ENCODE measurements at regions not wholly inside any gene's neighbourhood (a gene's known extent, or its start where the extent isn't known, plus 50 kb on each side); places are given as distances from the start of the nearest gene placed in this dataset.
"Not testable (repeated sequence)": the region's sequence is repeated elsewhere in the genome, so short reads cannot be mapped to it uniquely, and the experiment has no call there.

DNA sequence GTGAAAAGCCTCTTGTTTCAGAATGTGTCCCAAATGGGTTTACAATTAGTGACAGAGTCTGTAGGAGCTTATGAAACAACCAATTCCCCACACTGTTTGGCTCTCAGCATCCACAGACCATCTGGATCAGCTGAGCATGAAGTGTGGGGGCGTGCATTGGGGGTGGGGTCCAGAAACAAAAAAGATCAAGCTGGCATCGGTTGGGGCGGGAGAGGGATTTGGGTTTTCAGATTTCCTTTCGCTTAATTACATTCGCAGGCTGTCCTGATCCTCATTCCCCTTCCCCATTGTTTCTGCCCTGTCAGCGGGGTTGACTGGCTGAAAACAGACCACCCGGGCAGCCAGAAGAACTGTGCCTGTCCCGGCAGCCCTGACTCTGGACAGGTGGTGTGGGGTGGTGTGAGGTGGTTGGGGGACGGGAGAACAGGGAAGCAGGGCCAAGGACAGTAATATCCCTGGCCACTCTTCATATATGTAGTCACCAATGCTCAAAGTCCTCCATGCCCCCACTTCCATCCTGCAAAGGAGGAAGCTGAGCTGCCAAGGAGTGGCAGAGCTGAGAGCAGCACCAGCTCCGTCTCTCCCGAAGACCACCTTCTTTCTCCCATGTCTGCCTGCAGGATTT, 92.0 kb downstream of the IER5 start:
- DNase-seq (ENCODE audit: extremely low read depth, low read depth) = no peak

DNA sequence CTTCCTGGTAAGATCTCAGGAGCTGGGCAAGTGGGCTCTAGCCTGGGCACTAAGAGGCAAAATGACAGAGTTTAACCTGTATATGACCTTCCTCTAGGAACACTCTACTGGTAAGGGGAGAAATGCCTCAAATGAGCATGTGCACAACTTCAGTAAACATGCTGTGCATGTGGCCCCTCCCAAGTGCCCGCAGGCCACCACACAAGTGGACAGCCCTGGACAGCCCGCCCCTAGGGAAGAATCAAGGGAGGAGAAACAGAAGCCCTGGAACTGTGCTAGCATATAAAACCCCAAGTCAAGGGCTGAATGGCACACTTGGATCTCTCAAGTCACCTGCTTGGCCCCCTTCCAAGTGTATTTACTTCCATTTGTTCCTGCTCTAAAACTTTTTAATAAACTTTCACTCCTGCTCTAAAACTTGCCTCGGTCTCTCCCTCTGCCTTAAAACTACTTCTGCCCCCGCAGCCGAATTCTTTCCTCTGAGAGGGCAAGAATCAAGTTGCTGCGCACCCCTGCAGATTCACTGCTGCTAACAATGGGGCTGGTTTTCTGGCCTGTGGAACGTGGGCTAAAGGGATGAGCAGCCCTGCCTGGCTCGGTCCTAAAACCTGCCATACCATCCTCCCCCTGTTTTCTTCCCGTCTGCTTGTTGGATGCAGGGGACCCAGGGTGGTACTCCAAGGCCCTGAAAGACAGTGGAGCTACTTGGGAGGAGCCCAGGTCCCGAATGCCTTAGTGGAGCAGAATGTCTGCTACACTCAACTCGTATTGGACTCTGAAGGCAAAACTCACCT, 93.5 kb downstream of the IER5 start:
- no peak for DNase-seq (ENCODE audit: extremely low read depth, low read depth)
- TF ChIP-seq, protein P1, sequence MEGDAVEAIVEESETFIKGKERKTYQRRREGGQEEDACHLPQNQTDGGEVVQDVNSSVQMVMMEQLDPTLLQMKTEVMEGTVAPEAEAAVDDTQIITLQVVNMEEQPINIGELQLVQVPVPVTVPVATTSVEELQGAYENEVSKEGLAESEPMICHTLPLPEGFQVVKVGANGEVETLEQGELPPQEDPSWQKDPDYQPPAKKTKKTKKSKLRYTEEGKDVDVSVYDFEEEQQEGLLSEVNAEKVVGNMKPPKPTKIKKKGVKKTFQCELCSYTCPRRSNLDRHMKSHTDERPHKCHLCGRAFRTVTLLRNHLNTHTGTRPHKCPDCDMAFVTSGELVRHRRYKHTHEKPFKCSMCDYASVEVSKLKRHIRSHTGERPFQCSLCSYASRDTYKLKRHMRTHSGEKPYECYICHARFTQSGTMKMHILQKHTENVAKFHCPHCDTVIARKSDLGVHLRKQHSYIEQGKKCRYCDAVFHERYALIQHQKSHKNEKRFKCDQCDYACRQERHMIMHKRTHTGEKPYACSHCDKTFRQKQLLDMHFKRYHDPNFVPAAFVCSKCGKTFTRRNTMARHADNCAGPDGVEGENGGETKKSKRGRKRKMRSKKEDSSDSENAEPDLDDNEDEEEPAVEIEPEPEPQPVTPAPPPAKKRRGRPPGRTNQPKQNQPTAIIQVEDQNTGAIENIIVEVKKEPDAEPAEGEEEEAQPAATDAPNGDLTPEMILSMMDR (IDR thresholded peaks at IDR 0.05; ENCODE audit: low read depth, low read length) = no peak

More for the DNA sequence above, 92.0 kb downstream of the IER5 start:
- TF ChIP-seq, protein P1 (IDR thresholded peaks at IDR 0.05; ENCODE audit: low read depth, low read length) = no peak

DNA sequence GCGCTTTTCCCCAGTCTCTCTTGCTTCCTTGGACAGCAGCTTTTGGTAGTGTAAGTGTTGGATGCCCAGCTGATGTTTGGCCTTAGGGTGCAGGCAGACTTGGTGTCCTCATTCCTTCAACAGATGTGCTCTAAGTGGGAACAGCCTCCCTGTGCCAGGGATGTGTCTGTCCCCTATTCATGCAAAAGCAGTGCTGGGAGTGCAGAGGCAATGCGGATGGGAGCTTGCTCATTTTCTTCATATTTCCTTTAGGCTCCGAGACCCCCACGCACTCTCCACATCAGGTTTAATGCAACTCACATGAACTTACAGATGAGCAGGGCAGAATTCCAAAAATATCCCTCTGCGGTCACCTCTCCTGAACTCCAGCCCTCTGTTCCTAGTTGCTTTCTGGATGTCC, 96.1 kb downstream of the IER5 start:
- no peak for DNase-seq (ENCODE audit: extremely low read depth, low read depth)
- TF ChIP-seq, protein P1 (IDR thresholded peaks at IDR 0.05; ENCODE audit: low read depth, low read length) = no peak

GRCh38 chr1:181185461-181185860, 97.0 kb downstream of the IER5 start:
- no peak for DNase-seq (ENCODE audit: extremely low read depth, low read depth)
- TF ChIP-seq, protein P1 (IDR thresholded peaks at IDR 0.05; ENCODE audit: low read depth, low read length) = no peak

DNA sequence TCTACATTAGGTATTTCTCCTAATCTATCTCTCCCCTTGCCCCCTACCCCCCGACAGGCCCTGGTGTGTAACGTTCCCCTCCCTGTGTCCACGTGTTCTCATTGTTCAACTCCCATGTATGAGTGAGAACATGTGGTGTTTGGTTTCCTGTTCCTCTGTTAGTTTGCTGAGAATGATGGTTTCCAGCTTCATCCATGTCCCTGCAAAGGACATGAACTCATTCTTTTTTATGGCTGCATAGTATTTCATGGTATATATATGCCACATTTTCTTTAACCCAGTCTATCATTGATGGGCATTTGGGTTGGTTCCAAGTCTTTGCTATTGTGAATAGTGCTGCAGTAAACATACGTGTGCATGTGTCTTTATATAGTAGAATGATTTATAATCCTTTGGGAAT, 97.6 kb downstream of the IER5 start:
- DNase-seq (ENCODE audit: extremely low read depth, low read depth) = not testable (repeated sequence)

DNA sequence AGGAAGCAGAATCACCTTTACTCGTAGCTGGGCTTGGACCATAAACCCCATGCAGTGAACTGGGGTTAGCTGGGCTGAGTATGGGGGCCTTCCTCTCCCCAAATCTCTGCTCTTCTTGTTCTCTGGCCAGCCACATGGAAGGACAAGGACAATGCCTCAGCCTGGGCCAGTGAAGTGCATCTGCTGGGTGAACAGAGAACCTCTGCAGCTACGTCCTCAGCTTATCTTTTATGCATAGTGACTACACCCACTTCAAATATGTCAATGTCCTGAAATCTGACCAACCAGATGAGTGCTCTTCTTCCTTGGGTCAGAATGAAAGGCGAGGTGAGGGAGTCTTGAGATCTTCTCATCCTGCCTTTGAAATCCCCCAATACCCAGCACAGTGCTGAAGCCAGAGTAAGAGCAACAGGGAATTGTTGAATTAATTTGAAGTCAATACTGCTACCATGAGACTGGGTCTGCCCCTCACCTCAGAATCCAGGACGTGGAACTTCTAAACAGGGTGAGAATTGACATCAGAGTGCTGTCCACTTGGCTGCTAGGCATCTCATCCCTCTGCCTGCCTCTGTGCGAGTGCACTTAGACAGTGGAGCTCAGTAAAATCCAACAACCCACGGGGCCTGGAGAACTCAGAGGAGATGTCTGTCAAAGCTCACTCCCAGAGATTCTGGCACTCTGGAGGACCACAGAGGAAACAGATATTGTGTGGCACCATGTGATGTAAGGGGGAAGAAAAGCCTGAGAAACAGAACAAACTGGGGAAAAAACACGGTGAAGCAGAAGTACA, 99.0 kb downstream of the IER5 start:
- TF ChIP-seq, protein P1 (IDR thresholded peaks at IDR 0.05; ENCODE audit: low read depth, low read length) = no peak
- DNase-seq (ENCODE audit: extremely low read depth, low read depth) = no peak

DNA sequence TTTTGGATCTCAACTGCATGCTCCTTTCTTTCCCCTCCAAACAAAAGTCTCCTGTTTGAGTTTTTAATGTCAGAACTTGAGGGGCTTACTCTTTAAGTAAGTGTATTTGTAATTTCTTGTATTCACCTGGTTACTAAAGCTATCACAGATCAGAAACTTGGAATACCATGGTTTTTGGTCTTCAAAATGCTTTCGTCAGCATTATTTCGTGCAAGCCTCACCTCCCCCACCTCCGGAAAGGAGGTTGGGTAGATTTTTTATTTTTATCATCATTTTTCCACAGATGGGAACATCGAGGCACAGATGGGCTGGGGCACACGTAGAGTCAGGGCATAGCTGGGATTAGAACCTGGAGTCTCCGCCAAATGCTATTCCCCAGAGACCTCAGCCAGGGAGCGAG, 100.7 kb downstream of the IER5 start:
- DNase-seq (ENCODE audit: extremely low read depth, low read depth) = no peak
- TF ChIP-seq, protein P1 (IDR thresholded peaks at IDR 0.05; ENCODE audit: low read depth, low read length) = no peak
